ENCODE measurements at regions not wholly inside any gene's neighbourhood (a gene's known extent, or its start where the extent isn't known, plus 50 kb on each side); places are given as distances from the start of the nearest gene placed in this dataset.

DNA sequence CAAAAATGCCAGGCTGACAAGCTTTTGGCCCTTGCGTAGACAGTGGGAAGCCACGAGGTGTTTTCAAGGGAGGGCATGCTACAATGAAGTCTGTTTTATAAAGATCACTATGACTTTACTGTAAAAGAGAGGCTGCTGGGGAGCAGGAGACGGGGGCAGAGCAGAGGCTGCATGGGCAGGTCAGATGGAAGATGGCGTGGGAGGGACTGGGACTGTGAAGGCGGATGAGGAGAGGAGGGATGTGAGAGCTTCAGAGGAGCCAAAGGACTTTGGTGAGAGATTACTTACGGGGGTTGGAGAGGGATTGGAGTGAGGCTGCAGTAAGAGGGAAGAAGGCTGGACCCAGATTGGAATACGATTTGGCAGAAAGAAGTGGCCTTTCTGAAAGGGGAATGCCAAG, 86.6 kb upstream of the PCBD1 start:
- no peaks in the 10 kb centered on the region for H3K27me3 ChIP-seq (ENCODE audit: insufficient read depth, low read length, poor library complexity)
- H3K18ac ChIP-seq (ENCODE audit: low read length): no peak overlapping the region
- no peaks in the 10 kb centered on the region for H3K79me2 ChIP-seq (ENCODE audit: control insufficient read depth, insufficient read depth, low read length)
- no peak overlapping the region for H2BK15ac ChIP-seq (replicated peaks; ENCODE audit: low read depth)
- no peak overlapping the region for H2BK120ac ChIP-seq (ENCODE audit: low read depth, low read length)
- H3K4me1 ChIP-seq (ENCODE audit: control insufficient read depth, low read depth, low read length): no peaks in the 10 kb centered on the region
- no peaks in the 10 kb centered on the region for H3K79me1 ChIP-seq (ENCODE audit: low read length)
- no peak overlapping the region for H2AK5ac ChIP-seq (ENCODE audit: low read length)
- H3K23ac ChIP-seq (ENCODE audit: low read length): no peak overlapping the region
- H3K36me3 ChIP-seq (ENCODE audit: control insufficient read depth, insufficient read depth, low read length): no peaks in the 10 kb centered on the region
- H3K4me2 ChIP-seq (ENCODE audit: low read length): no peak overlapping the region
- H4K8ac ChIP-seq (ENCODE audit: low read depth, low read length): no peak overlapping the region
- H3K9ac ChIP-seq (ENCODE audit: low read length): no peak overlapping the region
- H3K4me3 ChIP-seq (ENCODE audit: low read length): no peak overlapping the region
- H3K4ac ChIP-seq (ENCODE audit: low read depth, low read length): no peak overlapping the region
- H3K27ac ChIP-seq (ENCODE audit: low read depth, low read length): no peak overlapping the region
- WGBS (ENCODE audit: extremely low coverage, insufficient coverage, low lambda C conversion rate): no CpG with 5 or more reads among the region's 7 CpGs
- no peak overlapping the region for H3K56ac ChIP-seq (ENCODE audit: low read length)
- no peak overlapping the region for H2BK5ac ChIP-seq (ENCODE audit: low read length)
- no peak overlapping the region for H4K5ac ChIP-seq (ENCODE audit: low read length)
- no peak for DNase-seq

DNA sequence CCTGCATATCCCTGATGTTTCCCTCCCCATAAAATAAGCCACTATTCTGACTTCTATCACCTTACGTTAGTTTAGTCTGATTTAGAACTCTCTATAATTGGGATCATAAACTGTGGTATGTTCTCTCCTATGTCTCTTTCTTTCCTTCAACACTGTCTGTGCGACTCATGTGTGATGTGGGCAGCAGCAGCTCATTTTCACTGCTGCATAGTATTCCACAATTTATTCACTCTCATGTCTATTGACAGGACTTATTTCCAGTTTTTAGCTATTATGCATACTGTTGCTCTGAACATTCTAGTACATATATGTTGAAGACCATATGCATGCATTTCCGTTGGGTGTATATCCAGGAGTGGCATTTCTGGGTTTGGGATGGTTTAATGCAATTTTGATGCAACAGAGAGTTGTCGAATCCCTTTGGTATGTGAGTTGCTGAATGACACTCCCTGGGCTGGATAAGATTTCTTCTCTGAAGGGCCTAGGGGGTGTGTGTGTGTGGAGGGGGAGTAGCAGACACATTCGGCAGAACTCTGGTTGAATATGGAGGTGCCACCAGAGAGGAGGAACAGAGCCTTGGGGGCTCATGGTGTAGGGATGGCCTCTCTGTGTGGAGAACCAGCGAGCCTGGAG, 87.8 kb upstream of the PCBD1 start:
- Histone ChIP-seq H3K4me1 (ENCODE audit: control insufficient read depth, low read depth, low read length) (no peaks in the 10 kb centered on the region), H2AK5ac (ENCODE audit: low read length) (no peak overlapping the region), H2BK120ac (ENCODE audit: low read depth, low read length) (no peak overlapping the region), H3K27ac (ENCODE audit: low read depth, low read length) (no peak overlapping the region), H3K4me3 (ENCODE audit: low read length) (no peak overlapping the region), H3K9ac (ENCODE audit: low read length) (no peak overlapping the region), H3K79me1 (ENCODE audit: low read length) (no peaks in the 10 kb centered on the region), H3K27me3 (ENCODE audit: insufficient read depth, low read length, poor library complexity) (no peaks in the 10 kb centered on the region), H3K56ac (ENCODE audit: low read length) (no peak overlapping the region), H3K4me2 (ENCODE audit: low read length) (no peak overlapping the region), H3K79me2 (ENCODE audit: control insufficient read depth, insufficient read depth, low read length) (no peaks in the 10 kb centered on the region), H3K18ac (ENCODE audit: low read length) (no peak overlapping the region), H3K23ac (ENCODE audit: low read length) (no peak overlapping the region), H3K36me3 (ENCODE audit: control insufficient read depth, insufficient read depth, low read length) (no peaks in the 10 kb centered on the region), H2BK15ac (replicated peaks; ENCODE audit: low read depth) (no peak overlapping the region), H3K4ac (ENCODE audit: low read depth, low read length) (no peak overlapping the region), H4K5ac (ENCODE audit: low read length) (no peak overlapping the region), H2BK5ac (ENCODE audit: low read length) (no peak overlapping the region), H4K8ac (ENCODE audit: low read depth, low read length) (no peak overlapping the region)
- no peak for DNase-seq
- no CpG with 5 or more reads among the region's 6 CpGs for WGBS (ENCODE audit: extremely low coverage, insufficient coverage, low lambda C conversion rate)

DNA sequence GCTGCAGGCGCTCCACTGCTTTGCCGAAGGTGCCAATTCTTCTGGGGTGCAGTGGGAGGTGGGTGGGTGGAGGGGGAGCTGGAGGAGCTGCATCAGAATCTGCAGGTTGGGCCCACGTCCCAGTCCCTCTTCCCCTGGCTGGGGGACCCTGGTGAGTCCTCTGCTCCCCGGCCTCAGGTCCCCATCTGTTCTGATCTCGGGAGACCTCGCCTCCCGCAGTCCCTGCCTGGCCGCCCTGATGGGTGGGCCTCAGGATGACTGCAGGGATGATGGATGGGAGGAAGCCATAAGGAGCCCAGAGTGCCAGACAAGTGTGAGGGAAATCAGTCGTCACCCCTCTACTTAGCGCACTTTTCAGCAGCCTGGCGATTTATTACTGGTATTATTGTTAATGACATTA, 89.3 kb upstream of the PCBD1 start:
- no peaks in the 10 kb centered on the region for H3K4me1 ChIP-seq (ENCODE audit: control insufficient read depth, low read depth, low read length)
- H3K27me3 ChIP-seq (ENCODE audit: insufficient read depth, low read length, poor library complexity): no peaks in the 10 kb centered on the region

DNA sequence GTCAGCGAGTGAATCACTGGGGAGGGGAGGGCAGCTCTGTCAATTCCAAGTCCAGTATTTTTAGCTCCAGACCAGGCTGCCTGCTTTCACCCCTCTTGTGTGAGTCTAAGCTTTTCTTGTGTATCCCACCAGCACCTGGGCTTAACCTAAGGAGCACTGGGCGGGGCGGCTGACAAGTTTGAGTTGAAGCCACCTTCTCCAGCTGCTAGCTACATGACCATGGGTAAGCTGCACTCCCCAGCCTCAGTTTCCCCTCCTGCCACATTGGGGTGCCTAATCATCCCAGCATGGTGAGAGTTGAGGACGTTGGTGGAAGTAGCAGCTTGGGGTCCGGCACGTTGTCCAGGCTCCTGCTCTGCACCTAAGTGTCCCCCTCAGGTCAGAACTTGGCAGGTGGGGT, 89.8 kb upstream of the PCBD1 start:
- Histone ChIP-seq H3K4me2 (ENCODE audit: low read length) (no peak overlapping the region), H3K18ac (ENCODE audit: low read length) (no peak overlapping the region), H3K27me3 (ENCODE audit: insufficient read depth, low read length, poor library complexity) (no peaks in the 10 kb centered on the region), H2BK120ac (ENCODE audit: low read depth, low read length) (no peak overlapping the region), H4K8ac (ENCODE audit: low read depth, low read length) (no peak overlapping the region), H3K79me2 (ENCODE audit: control insufficient read depth, insufficient read depth, low read length) (no peaks in the 10 kb centered on the region), H3K4ac (ENCODE audit: low read depth, low read length) (no peak overlapping the region), H2BK5ac (ENCODE audit: low read length) (no peak overlapping the region), H2AK5ac (ENCODE audit: low read length) (no peak overlapping the region), H3K56ac (ENCODE audit: low read length) (no peak overlapping the region), H2BK15ac (replicated peaks; ENCODE audit: low read depth) (no peak overlapping the region), H4K5ac (ENCODE audit: low read length) (no peak overlapping the region), H3K4me1 (ENCODE audit: control insufficient read depth, low read depth, low read length) (no peaks in the 10 kb centered on the region), H3K79me1 (ENCODE audit: low read length) (no peaks in the 10 kb centered on the region), H3K9ac (ENCODE audit: low read length) (no peak overlapping the region), H3K23ac (ENCODE audit: low read length) (no peak overlapping the region), H3K4me3 (ENCODE audit: low read length) (no peak overlapping the region), H3K27ac (ENCODE audit: low read depth, low read length) (no peak overlapping the region), H3K36me3 (ENCODE audit: control insufficient read depth, insufficient read depth, low read length) (no peaks in the 10 kb centered on the region)
- no peak for DNase-seq
- no CpG with 5 or more reads among the region's 6 CpGs for WGBS (ENCODE audit: extremely low coverage, insufficient coverage, low lambda C conversion rate)

More for the DNA sequence above, 89.3 kb upstream of the PCBD1 start:
- Histone ChIP-seq H2AK5ac (ENCODE audit: low read length) (no peak overlapping the region), H4K5ac (ENCODE audit: low read length) (no peak overlapping the region), H3K9ac (ENCODE audit: low read length) (no peak overlapping the region), H3K23ac (ENCODE audit: low read length) (no peak overlapping the region), H3K36me3 (ENCODE audit: control insufficient read depth, insufficient read depth, low read length) (no peaks in the 10 kb centered on the region), H3K4me2 (ENCODE audit: low read length) (no peak overlapping the region), H3K4ac (ENCODE audit: low read depth, low read length) (no peak overlapping the region), H2BK120ac (ENCODE audit: low read depth, low read length) (no peak overlapping the region), H3K27ac (ENCODE audit: low read depth, low read length) (no peak overlapping the region), H2BK5ac (ENCODE audit: low read length) (no peak overlapping the region), H3K18ac (ENCODE audit: low read length) (no peak overlapping the region), H4K8ac (ENCODE audit: low read depth, low read length) (no peak overlapping the region), H3K79me1 (ENCODE audit: low read length) (no peaks in the 10 kb centered on the region), H3K56ac (ENCODE audit: low read length) (no peak overlapping the region), H3K4me3 (ENCODE audit: low read length) (no peak overlapping the region), H3K79me2 (ENCODE audit: control insufficient read depth, insufficient read depth, low read length) (no peaks in the 10 kb centered on the region), H2BK15ac (replicated peaks; ENCODE audit: low read depth) (no peak overlapping the region)
- DNase-seq: no peak
- WGBS (ENCODE audit: extremely low coverage, insufficient coverage, low lambda C conversion rate): no CpG with 5 or more reads among the region's 11 CpGs

DNA sequence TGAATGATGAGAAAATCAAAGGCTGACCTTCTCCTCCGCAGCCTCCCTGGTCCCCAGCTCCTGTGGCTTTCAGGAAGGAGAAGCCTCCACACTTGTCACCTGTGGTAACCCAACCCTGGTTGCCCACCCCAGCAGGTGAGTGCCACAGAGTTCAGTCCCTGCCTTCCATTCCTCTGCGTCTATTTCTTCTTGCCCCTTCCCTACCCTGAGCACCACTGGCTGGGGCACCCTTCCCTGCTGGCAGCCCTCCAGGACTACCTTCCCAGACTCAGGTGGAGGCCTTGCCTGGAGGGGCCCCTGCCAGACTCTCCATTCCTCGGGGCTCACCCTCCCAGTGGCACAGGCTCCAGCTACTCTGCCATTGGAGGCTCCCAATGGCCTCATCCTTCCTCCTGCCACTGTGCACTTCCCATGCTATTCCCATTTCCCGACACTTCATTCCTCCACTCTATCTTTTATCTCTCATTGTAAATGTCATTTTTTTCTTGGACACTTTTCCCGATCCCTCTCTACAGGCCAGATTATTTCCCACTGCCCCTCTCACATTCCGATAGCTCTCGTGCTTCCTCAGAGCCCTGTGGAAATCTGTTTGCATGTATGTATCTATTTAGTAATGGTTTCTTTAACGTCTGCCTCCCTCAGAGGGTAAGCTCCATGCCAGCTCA, 90.6 kb upstream of the PCBD1 start:
- Histone ChIP-seq H3K4ac (ENCODE audit: low read depth, low read length) (no peak overlapping the region), H2BK15ac (replicated peaks; ENCODE audit: low read depth) (no peak overlapping the region), H3K36me3 (ENCODE audit: control insufficient read depth, insufficient read depth, low read length) (no peaks in the 10 kb centered on the region), H3K4me1 (ENCODE audit: control insufficient read depth, low read depth, low read length) (no peaks in the 10 kb centered on the region), H3K27ac (ENCODE audit: low read depth, low read length) (no peak overlapping the region), H2BK5ac (ENCODE audit: low read length) (no peak overlapping the region), H3K9ac (ENCODE audit: low read length) (no peak overlapping the region), H2BK120ac (ENCODE audit: low read depth, low read length) (no peak overlapping the region), H4K8ac (ENCODE audit: low read depth, low read length) (no peak overlapping the region), H3K4me2 (ENCODE audit: low read length) (no peak overlapping the region), H3K23ac (ENCODE audit: low read length) (no peak overlapping the region), H3K4me3 (ENCODE audit: low read length) (no peak overlapping the region), H3K27me3 (ENCODE audit: insufficient read depth, low read length, poor library complexity) (no peaks in the 10 kb centered on the region), H3K18ac (ENCODE audit: low read length) (no peak overlapping the region), H4K5ac (ENCODE audit: low read length) (no peak overlapping the region), H3K56ac (ENCODE audit: low read length) (no peak overlapping the region), H2AK5ac (ENCODE audit: low read length) (no peak overlapping the region), H3K79me2 (ENCODE audit: control insufficient read depth, insufficient read depth, low read length) (no peaks in the 10 kb centered on the region), H3K79me1 (ENCODE audit: low read length) (no peaks in the 10 kb centered on the region)
- whole genome bisulfite sequencing (ENCODE audit: extremely low coverage, insufficient coverage, low lambda C conversion rate): 100% methylated on average over 1 of the region's 8 CpGs
- DNase-seq: no peak

DNA sequence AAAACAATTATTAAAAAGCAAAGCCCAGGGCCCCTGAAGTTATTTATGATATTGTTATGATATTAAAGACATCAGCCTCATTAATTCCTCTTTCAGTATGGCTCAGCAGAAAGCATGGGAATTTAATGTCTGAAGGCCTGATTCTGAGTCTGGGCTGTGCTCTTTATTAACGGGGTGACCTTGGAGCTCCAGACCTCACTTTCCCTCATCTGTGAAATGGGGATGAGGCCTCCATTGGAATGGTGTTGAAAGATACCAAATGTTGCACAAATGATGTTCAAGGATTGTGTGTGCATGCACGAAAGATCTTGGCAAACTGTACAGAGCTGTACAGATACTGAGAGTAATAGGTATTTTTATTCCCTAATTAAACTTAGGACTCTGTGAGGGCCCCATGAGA, 92.3 kb upstream of the PCBD1 start:
- H3K27me3 ChIP-seq (ENCODE audit: insufficient read depth, low read length, poor library complexity): no peaks in the 10 kb centered on the region
- H2BK5ac ChIP-seq (ENCODE audit: low read length): no peak overlapping the region
- no peak overlapping the region for H3K23ac ChIP-seq (ENCODE audit: low read length)
- WGBS (ENCODE audit: extremely low coverage, insufficient coverage, low lambda C conversion rate): no CpG with 5 or more reads among the region's 2 CpGs
- no peak overlapping the region for H2BK120ac ChIP-seq (ENCODE audit: low read depth, low read length)
- no peaks in the 10 kb centered on the region for H3K36me3 ChIP-seq (ENCODE audit: control insufficient read depth, insufficient read depth, low read length)
- H3K27ac ChIP-seq (ENCODE audit: low read depth, low read length): no peak overlapping the region
- H3K9ac ChIP-seq (ENCODE audit: low read length): no peak overlapping the region
- H3K56ac ChIP-seq (ENCODE audit: low read length): no peak overlapping the region
- H3K4me2 ChIP-seq (ENCODE audit: low read length): no peak overlapping the region
- H2BK15ac ChIP-seq (replicated peaks; ENCODE audit: low read depth): no peak overlapping the region
- H3K79me2 ChIP-seq (ENCODE audit: control insufficient read depth, insufficient read depth, low read length): no peaks in the 10 kb centered on the region
- H4K8ac ChIP-seq (ENCODE audit: low read depth, low read length): no peak overlapping the region
- no peak overlapping the region for H3K4me3 ChIP-seq (ENCODE audit: low read length)
- no peak overlapping the region for H3K4ac ChIP-seq (ENCODE audit: low read depth, low read length)
- H3K18ac ChIP-seq (ENCODE audit: low read length): no peak overlapping the region
- no peak overlapping the region for H2AK5ac ChIP-seq (ENCODE audit: low read length)
- H3K79me1 ChIP-seq (ENCODE audit: low read length): no peaks in the 10 kb centered on the region
- DNase-seq: no peak
- no peaks in the 10 kb centered on the region for H3K4me1 ChIP-seq (ENCODE audit: control insufficient read depth, low read depth, low read length)
- no peak overlapping the region for H4K5ac ChIP-seq (ENCODE audit: low read length)
